Lower leg skin (tissue), 4 donors: ENCODE measurements at regions not wholly inside any gene's neighbourhood (a gene's known extent, or its start where the extent isn't known, plus 50 kb on each side); places are given as distances from the start of the nearest gene placed in this dataset.

Source experiments
- DNase-seq, 2 donors: peaks; one replicate each; pipeline ENCODE4 v3.0.0-alpha.2; 2019; ENCODE audit warnings: low spot score in 2 of 2
- H3K4me3 ChIP-seq: fragments of 200-600 bp; sonication (generic); 2 replicates; pipeline ENCODE4 v1.5.1; 2017; ENCODE audit warnings: mild to moderate bottlenecking, low read depth; ENCODE audit not compliant: poor library complexity, severe bottlenecking
- CTCF ChIP-seq, 3 donors: fragments of 450-650 bp; IDR thresholded peaks; one replicate each; pipeline ENCODE4 v1.5.1; 2016; ENCODE audit warnings: antibody characterized with exemption in 3 of 3, mild to moderate bottlenecking in 3 of 3, moderate library complexity in 2 of 3
- POLR2A ChIP-seq, 2 donors: fragments of 450-650 bp; IDR thresholded peaks; one replicate each; pipeline ENCODE4 v1.6.1; 2016 to 2017; ENCODE audit warnings: antibody characterized with exemption in 2 of 2, mild to moderate bottlenecking in 1 of 2, moderate library complexity in 1 of 2
- WGBS, 2 donors: methylation state at CpG; one replicate each; pipeline ENCODE4 v1.1.5; 2018; 5-methylcytosine and 5-hydroxymethylcytosine counted together
- intact Hi-C: fragments of 100-400 bp; cut with DNase I; formaldehyde crosslinking; loops from one replicate; pipeline ENCODE4 v1.15.0; 2023; ENCODE audit warnings: low total_unique reads

GRCh38 chr10:26952094-26952493 is 91.3 kb upstream of the ABI1 start:
- intact Hi-C loops = no loop called here
- TF ChIP-seq POLR2A (IDR thresholded peaks at IDR 0.05) (no peak), CTCF (IDR thresholded peaks at IDR 0.05) (no peak)
- H3K4me3 ChIP-seq = no peak overlapping the region
- WGBS, 2 donors = 74 to 81% methylated on average over 3 of the region's 3 CpGs
- DNase-seq = no peak

- WGBS, 2 donors = 54 to 63% methylated on average over 1 of the region's 1 CpG
- DNase-seq = no peak
- no peak overlapping the region for H3K4me3 ChIP-seq
- TF ChIP-seq CTCF (IDR thresholded peaks at IDR 0.05) (no peak), POLR2A (IDR thresholded peaks at IDR 0.05) (no peak)
- intact Hi-C loops = no loop called here
Observed at GRCh38 chr10:26951650-26952049, 90.9 kb upstream of the ABI1 start.

- H3K4me3 ChIP-seq = no peak overlapping the region
- no peak for DNase-seq
- intact Hi-C loops = no loop called here
- TF ChIP-seq POLR2A (IDR thresholded peaks at IDR 0.05) (no peak), CTCF (IDR thresholded peaks at IDR 0.05) (no peak)
Observed at GRCh38 chr10:26950934-26951333, 90.2 kb upstream of the ABI1 start.

- no peak overlapping the region for H3K4me3 ChIP-seq
- DNase-seq = peak; percentile 62 to 84
- TF ChIP-seq POLR2A (IDR thresholded peaks at IDR 0.05) (no peak), CTCF (IDR thresholded peaks at IDR 0.05) (no peak)
- 29 to 60% methylated on average over 19 to 29 of the region's 29 CpGs for WGBS, 2 donors
- intact Hi-C loops = no loop called here
Observed at GRCh38 chr10:26946102-26946811, 85.5 kb upstream of the ABI1 start.

GRCh38 chr10:26944261-26944882 is 83.6 kb upstream of the ABI1 start:
- 84 to 86% methylated on average over 16 to 18 of the region's 18 CpGs for WGBS, 2 donors
- DNase-seq = peak in 1 of 2 donors; percentile 84
- H3K4me3 ChIP-seq = no peak overlapping the region
- no peak for TF ChIP-seq POLR2A (IDR thresholded peaks at IDR 0.05)
- intact Hi-C loops = no loop called here

GRCh38 chr10:26939962-26940354 is 79.2 kb upstream of the ABI1 start:
- H3K4me3 ChIP-seq = no peak overlapping the region
- intact Hi-C loops = no loop called here
- DNase-seq = no peak
- WGBS, 2 donors = 81 to 87% methylated on average over 8 of the region's 8 CpGs
- TF ChIP-seq POLR2A (IDR thresholded peaks at IDR 0.05) = no peak
- TF ChIP-seq CTCF (IDR thresholded peaks at IDR 0.05) = no peak
